RPMI8226 (cell line): ENCODE measurements at regions not wholly inside any gene's neighbourhood (a gene's known extent, or its start where the extent isn't known, plus 50 kb on each side); places are given as distances from the start of the nearest gene placed in this dataset.
"Not testable (repeated sequence)": the region's sequence is repeated elsewhere in the genome, so short reads cannot be mapped to it uniquely, and the experiment has no call there.

ENCODE experiments used
- DNase-seq: peaks from one replicate; pipeline ENCODE4 v3.0.0-alpha.2; 2015

- no peak for DNase-seq
Observed at GRCh38 chrX:150254909-150255308, 108.2 kb upstream of the MAMLD1 start.

- DNase-seq = no peak
Observed at GRCh38 chrX:150255441-150256296, 107.4 kb upstream of the MAMLD1 start.

- DNase-seq = no peak
Observed at GRCh38 chrX:150256297-150256650, 106.8 kb upstream of the MAMLD1 start.

- DNase-seq = no peak
Observed at GRCh38 chrX:150257353-150258175, 105.6 kb upstream of the MAMLD1 start.

- no peak for DNase-seq
Observed at GRCh38 chrX:150258176-150258425, 105.0 kb upstream of the MAMLD1 start.

- DNase-seq = no peak
Observed at GRCh38 chrX:150258463-150259430, 104.4 kb upstream of the MAMLD1 start.

- DNase-seq = no peak
Observed at GRCh38 chrX:150262456-150262855, 100.7 kb upstream of the MAMLD1 start.

GRCh38 chrX:150268839-150269355 is 94.2 kb upstream of the MAMLD1 start:
- no peak for DNase-seq

- DNase-seq = no peak
Observed at GRCh38 chrX:150269605-150270254, 93.4 kb upstream of the MAMLD1 start.

- DNase-seq = no peak
Observed at GRCh38 chrX:150270622-150271021, 92.5 kb upstream of the MAMLD1 start.

GRCh38 chrX:150273575-150274294 is 89.4 kb upstream of the MAMLD1 start:
- not testable (repeated sequence) for DNase-seq

- DNase-seq = no peak
Observed at GRCh38 chrX:150282953-150283352, 80.2 kb upstream of the MAMLD1 start.

- DNase-seq = no peak
Observed at GRCh38 chrX:150291014-150291413, 72.1 kb upstream of the MAMLD1 start.

- no peak for DNase-seq
Observed at GRCh38 chrX:150293311-150294013, 69.7 kb upstream of the MAMLD1 start.

- no peak for DNase-seq
Observed at GRCh38 chrX:150298841-150299551, 64.1 kb upstream of the MAMLD1 start.

- no peak for DNase-seq
Observed at GRCh38 chrX:150299579-150299978, 63.5 kb upstream of the MAMLD1 start.

GRCh38 chrX:150303386-150304097 is 59.6 kb upstream of the MAMLD1 start:
- no peak for DNase-seq

- peak; percentile 2 for DNase-seq
Observed at GRCh38 chrX:150306002-150306401, 57.1 kb upstream of the MAMLD1 start.

GRCh38 chrX:150308041-150308440 is 55.1 kb upstream of the MAMLD1 start:
- no peak for DNase-seq
